NCI-H2227 (cell line): ENCODE measurements at regions not wholly inside any gene's neighbourhood (a gene's known extent, or its start where the extent isn't known, plus 50 kb on each side); places are given as distances from the start of the nearest gene placed in this dataset.
"Not testable (repeated sequence)": the region's sequence is repeated elsewhere in the genome, so short reads cannot be mapped to it uniquely, and the experiment has no call there.

Source experiments
- DNase-seq: peaks from one replicate; lab custom pipeline; 2025; ENCODE audit not compliant: unreplicated experiment; lab: John Stamatoyannopoulos, UW

DNA sequence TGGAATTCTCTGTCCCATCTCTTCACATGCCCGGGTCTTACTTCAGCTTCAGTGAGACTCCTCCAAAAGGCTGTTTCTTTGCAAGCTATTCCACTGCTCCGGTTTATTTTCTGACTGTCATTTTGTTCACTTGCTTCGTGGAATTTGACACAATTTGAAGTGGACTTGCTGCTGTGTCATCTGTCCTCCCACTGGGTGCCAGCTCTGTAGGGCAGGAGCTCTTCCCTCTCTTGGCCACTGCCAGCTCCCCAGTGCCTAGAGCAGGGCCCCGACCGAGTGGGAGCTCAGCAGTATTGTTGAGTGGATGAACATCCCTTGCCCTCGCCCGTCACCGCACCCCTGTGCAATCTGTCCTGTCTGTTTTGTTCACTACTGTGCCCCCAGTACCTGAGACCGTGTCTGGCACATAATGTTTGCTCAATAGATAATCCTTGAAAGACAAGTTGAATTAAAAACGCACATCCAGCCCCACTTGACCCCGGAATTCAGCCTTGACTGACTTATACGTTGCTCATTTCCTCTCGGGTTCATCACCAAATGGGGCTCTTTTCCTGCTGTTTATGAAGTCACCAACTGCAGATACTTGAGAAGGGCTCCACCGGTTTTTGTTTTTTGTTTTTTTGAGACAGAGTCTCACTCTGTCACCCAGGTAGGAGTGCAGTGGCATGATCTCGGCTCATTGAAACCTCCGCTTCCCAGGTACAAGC lies 170.3 kb upstream of the KCNG1 start:
- no peak for DNase-seq

DNA sequence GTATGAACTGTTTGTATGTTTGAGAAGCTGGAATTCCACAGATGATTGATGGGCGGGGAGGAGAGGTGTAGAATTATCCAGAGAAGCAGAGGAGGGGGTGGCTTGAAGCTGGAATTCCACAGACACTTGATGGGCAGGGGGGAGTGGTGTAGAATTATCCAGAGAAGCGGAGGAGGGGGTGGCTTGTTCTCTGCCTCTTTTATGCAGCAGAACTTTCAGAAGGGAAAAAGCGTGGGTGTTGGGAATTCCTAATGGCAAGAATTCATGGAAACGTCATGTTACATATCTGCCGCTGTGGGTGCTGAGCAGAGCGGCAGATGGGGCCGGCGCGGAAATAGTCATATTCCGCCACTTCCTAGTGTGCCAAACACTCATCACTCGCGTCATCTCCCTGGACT lies 167.9 kb upstream of the KCNG1 start:
- DNase-seq = no peak

DNA sequence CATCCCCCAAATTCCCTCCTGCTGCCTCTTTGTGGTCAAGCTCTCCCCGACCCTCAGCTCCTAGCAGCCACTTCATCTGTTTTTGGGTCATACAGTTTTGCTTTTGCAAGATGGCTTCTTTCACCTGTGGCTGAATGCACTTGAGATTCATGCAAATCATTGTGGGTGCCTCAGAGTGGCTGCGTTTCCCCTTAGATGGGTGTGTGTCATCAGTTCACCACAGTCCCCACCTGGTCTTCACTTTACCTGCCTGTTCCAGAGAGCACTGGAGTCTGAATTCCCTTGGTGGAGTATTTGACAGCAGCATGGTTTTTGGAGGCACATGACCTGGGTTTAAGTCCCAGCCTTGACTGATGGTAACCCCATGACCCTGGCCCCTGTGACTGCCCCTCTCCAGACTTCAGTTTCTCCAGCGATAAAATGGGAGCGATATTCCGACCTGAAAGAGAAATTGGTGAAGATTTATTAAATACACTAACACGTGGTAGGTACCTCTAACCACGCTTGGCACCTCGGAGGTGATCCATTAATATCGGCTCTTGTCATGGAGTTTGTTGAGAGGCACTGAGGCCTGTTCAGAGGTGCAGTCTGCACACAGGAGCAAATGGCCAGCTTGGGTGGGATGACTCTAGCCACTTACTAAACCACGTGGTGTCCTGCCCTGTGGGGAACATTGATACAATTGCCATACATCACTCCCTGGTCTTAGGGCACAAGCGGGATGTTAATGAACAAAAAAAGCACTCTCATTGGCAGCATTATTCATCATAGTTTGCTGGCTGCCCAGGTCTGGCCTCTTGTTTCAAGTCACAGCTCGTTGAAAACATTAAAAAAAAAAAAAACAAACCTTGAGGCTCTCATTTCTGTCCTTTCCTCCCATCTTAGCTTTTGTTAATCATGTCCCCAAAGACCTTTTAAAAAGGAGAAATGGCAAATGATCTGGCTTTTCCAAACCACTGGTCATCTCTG lies 167.2 kb upstream of the KCNG1 start:
- DNase-seq = no peak

DNA sequence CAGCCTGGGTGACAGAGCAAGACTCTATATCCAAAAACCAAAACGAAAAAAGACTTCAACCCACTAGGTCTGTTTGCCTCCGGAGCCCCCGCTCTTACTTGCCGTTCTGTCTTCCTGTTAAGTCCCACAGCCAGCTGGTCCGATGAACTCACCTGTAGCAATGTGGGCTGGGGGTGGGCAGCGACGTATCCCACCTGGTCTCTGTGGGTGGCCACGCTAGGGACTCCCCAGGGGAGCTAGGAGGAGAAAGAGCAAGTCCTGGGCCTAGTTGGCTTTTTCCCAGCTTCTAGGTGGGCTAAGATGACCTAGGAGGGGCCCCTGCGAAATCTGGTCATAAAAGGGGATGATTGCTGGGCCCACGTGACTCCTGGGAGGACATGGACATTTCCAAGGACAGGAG lies 166.0 kb upstream of the KCNG1 start:
- DNase-seq = no peak

DNA sequence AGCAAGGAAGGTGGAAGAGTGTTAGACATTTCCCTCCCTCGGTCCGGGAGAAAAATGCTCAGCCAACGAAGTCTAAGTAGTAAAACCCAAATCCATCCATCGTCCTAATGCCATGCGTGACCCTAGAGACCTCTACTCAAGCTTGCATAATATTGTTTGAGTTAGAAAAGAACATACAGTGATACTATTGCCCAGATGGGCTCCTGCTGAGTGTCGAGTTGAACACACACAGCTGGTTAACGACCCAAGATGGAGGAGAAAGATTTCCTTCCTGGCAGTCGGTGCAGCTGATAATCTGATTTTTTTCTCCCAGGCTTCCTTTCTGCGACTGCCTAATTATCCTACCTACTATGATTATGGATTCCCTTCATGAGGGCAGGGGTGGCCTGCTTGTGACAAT lies 164.4 kb upstream of the KCNG1 start:
- DNase-seq = no peak

DNA sequence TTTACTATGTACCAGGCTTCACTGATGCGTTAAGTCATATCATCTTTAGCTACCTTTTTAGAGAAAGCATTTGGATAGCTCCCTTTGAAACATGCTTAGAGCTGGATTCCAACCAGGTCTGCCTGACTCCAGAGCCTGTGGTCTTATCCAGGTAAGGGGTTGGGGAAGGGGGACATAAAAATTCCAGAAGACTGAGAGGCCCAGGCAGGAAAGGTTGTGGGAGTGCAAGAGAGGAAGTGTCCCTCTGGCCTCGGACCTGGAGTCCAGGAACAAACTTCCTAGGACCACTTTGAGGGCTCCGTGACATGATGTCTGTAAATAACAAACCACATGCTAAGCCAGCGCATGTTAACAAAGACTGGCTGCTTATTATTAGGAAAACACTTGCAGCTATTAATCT lies 163.0 kb upstream of the KCNG1 start:
- DNase-seq = no peak

DNA sequence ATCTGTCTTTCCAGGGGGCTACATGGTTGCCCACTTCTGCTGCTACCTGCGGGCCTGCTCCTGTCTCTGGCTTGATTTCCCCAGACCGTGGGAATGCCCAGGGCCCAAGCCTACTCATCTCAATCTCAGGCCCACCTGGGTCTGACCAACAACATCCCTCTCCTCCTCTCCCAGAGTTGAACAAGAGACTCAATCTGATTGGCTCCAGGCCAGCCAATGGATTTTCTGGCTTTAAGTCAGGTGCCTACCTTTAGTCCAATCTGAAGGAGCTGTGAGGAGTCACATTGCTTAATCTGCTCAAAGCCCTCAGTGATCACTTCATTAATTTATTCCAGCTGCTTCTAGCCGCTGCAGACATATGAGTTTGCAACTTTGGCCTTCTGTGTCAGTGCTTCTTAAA lies 162.4 kb upstream of the KCNG1 start:
- DNase-seq = no peak

DNA sequence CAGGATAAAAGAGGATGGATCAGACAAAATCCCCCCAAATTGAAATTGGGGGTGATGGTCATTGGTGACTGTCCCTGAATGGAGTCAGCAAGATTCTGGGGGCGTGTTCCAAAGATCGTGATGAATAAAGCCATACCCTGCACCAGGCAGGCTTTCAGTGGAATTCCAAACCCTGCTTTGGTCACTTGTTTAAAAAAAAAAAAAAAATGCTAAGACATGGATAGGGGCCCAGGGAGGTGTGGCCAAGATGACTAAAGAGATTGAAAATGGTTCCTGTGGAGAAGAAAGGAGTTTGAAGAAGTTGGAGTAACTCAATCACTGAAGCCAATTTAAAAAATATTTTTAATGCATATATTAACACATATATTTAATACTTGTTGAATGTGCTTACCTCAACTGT lies 161.4 kb upstream of the KCNG1 start:
- DNase-seq = no peak

DNA sequence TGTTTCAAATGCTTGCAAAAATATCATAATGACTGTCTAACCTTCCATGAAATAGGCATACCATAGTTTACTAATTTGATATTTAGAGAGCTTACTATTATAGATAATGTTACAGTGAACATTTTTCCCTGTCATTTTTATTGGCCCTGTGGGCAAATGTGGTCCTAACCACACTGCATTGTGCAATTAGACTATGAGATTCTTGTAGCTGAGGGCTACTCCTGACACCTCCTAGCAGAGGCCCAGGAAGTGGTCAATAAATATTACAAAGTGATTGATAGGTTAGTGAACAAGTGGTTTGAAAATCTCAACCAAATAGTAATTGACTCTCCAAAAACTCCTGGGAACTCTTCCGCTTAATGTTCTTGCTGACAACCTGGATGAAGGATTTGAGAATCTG lies 160.5 kb upstream of the KCNG1 start:
- no peak for DNase-seq

DNA sequence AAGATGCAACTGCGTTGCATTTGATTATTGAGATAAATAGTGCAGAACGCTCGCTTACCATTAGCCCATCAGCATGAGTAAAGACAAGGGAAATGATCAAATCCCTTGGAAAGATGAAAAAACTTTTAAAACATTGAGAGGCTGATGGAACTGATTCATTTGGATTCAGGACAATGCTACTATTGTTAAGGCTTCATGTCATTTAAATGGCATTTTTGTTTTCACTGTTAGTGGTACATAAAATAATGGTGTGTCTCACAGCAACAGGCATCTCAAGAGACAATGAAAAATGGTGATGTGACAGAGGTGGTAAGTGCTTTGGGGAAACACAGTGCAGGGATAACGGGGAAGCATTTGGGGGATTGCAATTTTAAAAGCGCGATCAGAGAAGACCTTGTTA lies 159.7 kb upstream of the KCNG1 start:
- DNase-seq = no peak

DNA sequence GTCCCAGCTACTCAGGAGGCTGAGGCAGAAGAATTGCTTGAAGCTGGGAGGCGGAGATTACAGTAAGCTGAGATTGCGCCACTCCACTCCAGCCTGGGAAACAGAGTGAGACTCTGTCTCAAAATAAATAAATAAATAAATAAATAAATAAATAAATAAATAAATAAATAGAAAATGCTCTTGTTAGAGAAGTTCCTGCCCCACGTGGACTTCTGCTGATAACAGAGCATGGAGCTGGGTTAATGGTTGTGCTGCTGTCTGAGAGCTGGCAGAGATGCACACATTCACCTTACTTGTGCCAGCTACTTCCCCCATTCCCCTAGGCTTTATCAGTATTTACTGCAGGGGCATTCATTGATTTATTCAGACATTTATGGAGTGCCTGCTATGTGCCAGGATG lies 155.2 kb upstream of the KCNG1 start:
- no peak for DNase-seq

DNA sequence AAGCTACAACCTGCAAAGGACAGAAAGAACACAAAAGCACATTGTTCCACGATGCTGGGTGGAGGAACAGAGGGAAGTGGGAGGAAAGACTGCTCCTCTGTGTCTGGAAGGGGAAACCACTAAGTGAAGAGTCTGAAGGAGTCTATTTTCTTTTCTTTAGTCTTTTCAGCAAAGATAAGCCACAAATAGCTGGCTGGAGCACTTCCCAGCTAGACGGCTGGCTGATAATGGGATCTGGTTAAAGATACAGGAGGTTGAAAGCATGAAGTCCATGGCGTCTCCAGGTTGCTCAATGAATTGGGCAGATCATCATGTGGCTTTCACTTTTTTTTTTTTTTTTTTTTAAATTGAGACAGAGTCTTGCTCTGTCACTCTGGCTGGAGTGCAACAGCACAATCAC lies 154.0 kb upstream of the KCNG1 start:
- DNase-seq = no peak

DNA sequence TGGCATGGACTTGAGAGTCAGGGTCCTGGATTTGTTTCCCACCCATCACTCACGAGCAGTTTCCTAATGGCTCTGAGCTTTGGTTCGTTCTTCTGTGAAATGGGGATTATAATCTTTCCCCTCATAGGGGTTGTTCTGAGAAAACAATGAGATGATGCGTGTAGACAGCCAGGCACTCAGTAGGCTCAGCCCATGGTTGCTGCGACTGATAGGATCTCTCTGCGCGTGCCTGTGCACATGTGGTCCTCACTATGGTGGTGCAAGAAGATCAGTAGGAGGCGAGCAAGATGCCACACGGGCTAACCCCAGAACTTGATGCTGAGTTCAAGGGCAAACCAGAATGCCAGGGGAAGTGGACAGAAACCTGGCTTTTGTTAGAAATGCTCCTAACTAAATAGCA lies 153.5 kb upstream of the KCNG1 start:
- no peak for DNase-seq

DNA sequence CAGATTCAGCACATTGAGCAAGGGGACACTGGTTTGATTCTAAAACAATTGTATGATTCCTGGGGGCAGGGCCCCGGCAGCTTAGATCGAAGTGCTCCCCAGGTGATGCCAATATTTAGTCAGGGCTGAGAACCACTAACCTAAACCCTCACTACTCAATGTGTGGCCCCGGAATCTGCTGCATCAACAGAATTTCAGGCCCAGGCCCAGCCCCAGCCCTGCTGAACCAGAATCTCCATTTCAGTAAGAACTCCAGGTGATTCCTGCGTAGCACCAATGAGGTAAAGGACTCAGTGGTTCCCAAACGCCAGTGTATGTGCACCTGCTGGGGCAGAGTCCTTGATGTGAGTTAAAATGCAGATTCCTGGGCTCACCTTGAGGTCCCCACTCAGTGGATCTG lies 152.8 kb upstream of the KCNG1 start:
- DNase-seq = no peak

DNA sequence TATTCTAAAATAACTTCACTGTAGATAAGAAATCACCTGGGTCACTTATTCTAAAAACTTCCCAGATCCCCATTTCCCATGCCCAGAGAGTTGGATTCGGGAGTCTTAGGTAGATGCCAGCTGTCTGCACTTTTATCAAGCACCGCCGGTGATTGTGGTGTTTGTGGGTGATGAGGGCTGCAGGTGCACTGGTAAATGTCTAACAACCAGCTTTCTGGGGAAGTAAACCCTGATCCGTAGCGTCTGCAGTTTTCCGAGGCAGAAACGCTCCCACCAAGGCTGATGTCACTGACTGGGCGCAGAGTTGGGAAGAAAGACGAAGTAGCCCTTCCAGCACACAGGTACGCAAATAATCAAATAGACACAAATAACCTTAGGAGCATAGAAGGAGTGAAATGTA lies 152.2 kb upstream of the KCNG1 start:
- no peak for DNase-seq

DNA sequence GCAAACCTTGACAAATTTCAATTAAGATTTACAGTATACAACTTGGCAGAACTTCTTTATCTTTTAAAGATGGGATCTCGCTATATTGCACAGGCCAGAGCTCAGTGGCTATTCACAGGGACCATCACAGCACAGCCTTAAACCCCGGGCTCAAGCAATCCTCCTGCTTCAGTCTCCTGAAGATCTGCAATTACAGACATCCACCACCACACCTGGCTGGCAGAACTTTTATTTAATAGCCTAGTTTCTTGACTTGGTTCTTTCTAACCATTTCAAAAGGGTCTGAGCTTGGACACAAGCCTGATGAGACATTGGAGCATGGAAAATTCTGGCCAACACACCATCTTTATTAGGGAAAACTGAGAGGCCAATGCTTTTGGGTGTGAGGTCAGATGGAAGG lies 151.6 kb upstream of the KCNG1 start:
- no peak for DNase-seq

DNA sequence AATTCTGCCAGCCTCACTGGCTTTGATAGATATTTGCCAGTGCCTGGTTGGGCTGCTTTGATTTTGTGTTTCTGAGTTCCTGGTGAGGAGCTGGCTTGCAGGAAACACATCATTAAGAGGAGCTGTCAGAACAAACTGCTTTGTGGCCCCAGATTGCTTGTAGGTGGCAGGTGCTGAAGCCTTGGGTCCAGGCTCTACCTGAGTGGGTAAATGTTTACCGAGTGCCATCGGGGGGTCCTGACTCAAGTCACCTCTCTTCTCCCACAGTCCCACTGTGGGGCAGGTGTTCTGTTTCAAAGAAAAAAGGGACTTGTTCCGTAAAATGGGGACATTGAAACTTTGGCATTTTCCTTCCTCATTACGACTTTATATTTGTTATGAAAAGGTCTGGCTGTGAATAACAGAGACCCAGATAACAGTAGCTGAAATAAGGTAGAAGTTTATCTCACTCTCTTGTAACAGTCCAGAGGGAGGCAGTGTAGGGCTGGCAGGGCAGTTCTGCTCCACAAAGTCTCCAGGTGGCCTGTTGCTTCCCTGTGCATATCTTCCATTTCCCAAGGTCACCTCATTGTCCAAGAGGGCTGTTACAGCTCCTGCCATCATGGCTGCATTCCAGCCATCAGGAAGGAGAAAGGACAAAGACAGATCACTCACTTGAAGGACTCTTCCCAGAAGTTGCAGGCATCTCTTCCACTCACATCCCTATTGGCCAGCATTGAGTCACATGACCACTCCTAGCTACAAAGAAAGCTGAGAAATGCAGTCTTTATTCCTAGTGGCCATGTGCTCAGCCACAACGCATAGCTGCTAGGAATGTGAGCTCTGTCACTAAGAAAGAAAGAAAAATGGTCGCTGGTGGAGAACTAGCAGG lies 149.9 kb upstream of the KCNG1 start:
- DNase-seq = no peak

DNA sequence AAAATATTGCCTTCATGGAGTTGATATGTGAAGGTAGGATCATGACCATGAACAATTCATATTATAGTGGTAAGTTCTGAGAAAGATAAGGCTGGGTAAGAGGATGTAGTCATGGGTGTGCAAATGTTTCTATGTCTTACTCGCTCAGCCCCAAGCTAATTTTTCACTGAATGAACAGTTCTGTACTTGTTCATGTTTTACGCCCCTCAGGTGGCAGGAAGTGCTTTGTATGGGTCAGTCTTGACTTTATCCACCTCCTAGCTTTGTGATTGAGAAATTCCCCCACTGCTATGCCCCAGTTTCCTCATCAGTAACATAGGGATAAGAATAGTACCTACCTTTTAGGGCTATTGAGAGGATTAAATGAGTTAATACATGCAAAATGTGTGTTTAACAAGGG lies 148.2 kb upstream of the KCNG1 start:
- DNase-seq = no peak

DNA sequence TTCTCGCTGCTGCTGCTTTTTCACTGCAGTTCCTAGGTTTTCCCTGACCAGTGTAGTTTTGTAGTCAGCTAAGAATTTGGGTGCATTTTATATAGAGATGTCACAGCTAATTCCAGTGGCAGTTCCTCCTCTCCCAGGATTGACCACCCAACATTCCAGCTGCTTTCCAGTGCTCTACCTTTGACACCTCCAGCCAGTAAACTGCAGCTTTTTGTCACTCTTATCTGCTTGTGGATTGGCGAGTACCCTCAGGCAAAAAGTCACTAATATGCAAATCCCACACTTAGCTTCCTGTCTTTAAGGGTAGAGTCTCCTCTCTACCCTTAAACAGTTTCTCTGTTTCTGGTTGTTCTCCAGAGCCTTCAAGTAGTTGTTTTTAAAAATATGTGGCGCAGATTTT lies 146.9 kb upstream of the KCNG1 start:
- DNase-seq = no peak

DNA sequence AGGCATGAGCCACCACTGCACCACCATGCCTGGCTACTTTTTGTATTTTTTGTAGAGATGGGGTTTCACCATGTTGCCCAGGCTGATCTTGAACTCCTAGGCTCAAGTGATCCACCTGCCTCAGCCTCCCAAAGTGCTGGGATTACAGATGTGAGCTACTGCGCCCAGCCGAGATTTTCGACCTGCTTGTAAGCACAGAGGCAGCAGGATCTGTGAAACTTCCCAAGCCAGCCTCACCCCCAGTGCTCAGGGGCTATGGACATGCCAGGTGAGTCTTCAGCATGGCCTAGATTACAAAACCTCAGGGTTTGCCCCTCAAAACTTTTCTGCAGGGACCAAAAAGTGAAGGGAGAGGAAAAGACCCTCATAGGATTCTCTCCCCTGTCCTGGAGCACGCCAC lies 145.0 kb upstream of the KCNG1 start:
- DNase-seq = not testable (repeated sequence)

DNA sequence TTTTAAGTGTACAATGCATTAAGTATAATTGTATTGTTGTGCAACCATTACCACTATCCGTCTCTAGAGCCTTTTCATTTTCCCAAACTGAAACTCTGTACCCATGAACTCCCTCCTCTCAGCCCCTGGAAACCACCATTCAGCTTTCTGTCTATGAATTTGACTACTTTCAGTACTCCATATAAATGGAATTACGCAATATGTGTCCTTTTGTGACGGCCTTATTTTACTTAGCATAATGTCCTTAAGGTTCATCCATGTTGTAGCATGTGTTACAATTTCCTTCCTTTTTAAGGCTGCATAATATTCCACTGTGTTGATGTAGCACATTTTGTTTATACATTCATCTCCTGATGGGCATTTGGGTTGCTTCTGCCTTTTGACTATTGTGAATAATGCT lies 143.6 kb upstream of the KCNG1 start:
- DNase-seq = no peak

DNA sequence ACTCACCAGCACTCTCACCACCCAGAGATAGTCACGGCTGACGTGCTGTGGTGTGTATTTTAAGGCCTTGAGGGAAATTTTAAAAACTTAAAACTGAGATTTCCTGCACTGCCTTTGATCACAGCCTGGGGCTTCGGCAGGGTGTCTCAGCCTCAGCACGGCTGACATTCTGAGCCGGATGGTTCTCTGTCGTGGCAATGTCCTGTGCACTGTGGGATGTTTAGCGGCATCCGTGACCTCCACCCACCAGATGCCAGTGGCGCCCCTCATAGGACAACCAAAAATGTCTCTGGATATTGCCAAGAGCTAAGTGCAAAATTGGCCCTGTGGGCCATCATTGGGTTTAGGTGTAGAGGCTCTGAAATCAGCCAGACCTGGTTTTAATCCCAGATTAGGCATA lies 142.2 kb upstream of the KCNG1 start:
- no peak for DNase-seq
